ENCODE measurements at regions not wholly inside any gene's neighbourhood (a gene's known extent, or its start where the extent isn't known, plus 50 kb on each side); places are given as distances from the start of the nearest gene placed in this dataset.

- Histone ChIP-seq H3K9me1 (replicated peaks; ENCODE audit: control insufficient read depth, extremely low read depth, insufficient read depth, low read length) (no peaks in the 10 kb centered on the region), H3K4me1 (ENCODE audit: control insufficient read depth, extremely low read depth, insufficient read depth, low read length) (no peaks in the 10 kb centered on the region), H3K79me2 (ENCODE audit: control insufficient read depth, insufficient read depth, low read length) (no peaks in the 10 kb centered on the region), H3K4me2 (ENCODE audit: insufficient read depth, low read length) (no peak overlapping the region), H4K20me1 (replicated peaks; ENCODE audit: control insufficient read depth, extremely low read depth, insufficient read depth, low read length) (no peaks in the 10 kb centered on the region), H2AFZ (ENCODE audit: low read depth, low read length) (no peak overlapping the region), H3K9ac (replicated peaks; ENCODE audit: extremely low read depth, insufficient read depth, low read length) (no peak overlapping the region), H3K4me3 (replicated peaks in 1 of 3; ENCODE audit: insufficient read depth in 1 of 3, low read depth in 1 of 3, low read length in 3 of 3) (no peak overlapping the region), H3K27ac (ENCODE audit: insufficient read depth, low read depth, low read length) (no peak overlapping the region), H3K9me3 (replicated peaks; ENCODE audit: control insufficient read depth, insufficient read depth, low read length) (no peaks in the 10 kb centered on the region), H3K27me3 (ENCODE audit: control insufficient read depth in 2 of 2, insufficient read depth in 2 of 2, low read length in 2 of 2) (no peaks in the 10 kb centered on the region), H3K36me3 (ENCODE audit: control insufficient read depth in 2 of 2, extremely low read depth in 1 of 2, insufficient read depth in 2 of 2, low read length in 2 of 2) (no peaks in the 10 kb centered on the region)
- intact Hi-C loops (cut with micrococcal nuclease) (no loop called here), dilution Hi-C loops (cut with MboI; ENCODE audit: extremely low pct_ligation_motif_present, low sequenced_read_pairs) (no loop called here)
- no TSS peak for BruUV-seq (replicated peaks)
- ChIA-PET CTCF (no interaction called here), POLR2A (no interaction called here)
- no peak for TF ChIP-seq GATA2 (IDR thresholded peaks at IDR 0.05; ENCODE audit: insufficient read depth, insufficient read length, low read depth, low read length)
- no peak for TF ChIP-seq JUN (IDR thresholded peaks at IDR 0.05; ENCODE audit: borderline replicate concordance, insufficient read depth, insufficient read length, low read depth)
- no peak for TF ChIP-seq EZH2 (IDR thresholded peaks at IDR 0.05; ENCODE audit: borderline replicate concordance, low read depth, low read length, severe bottlenecking)
- no peak for TF ChIP-seq POLR2AphosphoS5 (IDR thresholded peaks at IDR 0.05; ENCODE audit: insufficient read depth, low read depth, low read length)
- DNase-seq (ENCODE audit: low read depth, low spot score) (no peak), FAIRE-seq (no peak)
Observed at GRCh38 chr16:52271088-52271750, 275.7 kb downstream of the TOX3 start.

DNA sequence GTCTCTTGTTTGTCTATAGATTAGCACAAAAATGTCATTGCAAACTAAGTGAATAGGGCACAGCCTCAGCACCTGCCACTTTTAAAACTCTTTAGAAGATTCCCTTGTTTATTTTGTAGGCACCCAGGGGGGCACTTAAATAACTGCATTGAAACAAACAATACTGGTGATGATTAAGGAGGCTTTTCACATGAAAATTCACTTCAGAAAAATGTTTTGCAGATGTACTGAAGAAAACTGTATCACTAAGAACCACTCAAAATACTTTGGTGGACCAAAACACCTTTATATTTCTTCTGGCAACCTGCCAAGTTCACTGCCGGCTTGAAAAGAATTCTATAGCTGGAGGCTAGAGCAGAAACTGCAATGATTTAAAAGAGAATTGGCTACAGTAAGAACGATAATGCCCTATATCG lies 281.5 kb downstream of the TOX3 start:
- H4K20me1 ChIP-seq (replicated peaks; ENCODE audit: control insufficient read depth, extremely low read depth, insufficient read depth, low read length) = no peaks in the 10 kb centered on the region
- H2AFZ ChIP-seq (ENCODE audit: low read depth, low read length) = no peak overlapping the region
- TF ChIP-seq EZH2 (IDR thresholded peaks at IDR 0.05; ENCODE audit: borderline replicate concordance, low read depth, low read length, severe bottlenecking) (no peak), MYC (IDR thresholded peaks at IDR 0.05; ENCODE audit: low read depth, low read length) (no peak), POLR2A (IDR thresholded peaks at IDR 0.05; ENCODE audit: low read depth, low read length) (no peak), FOS (IDR thresholded peaks at IDR 0.05; ENCODE audit: borderline replicate concordance, insufficient read depth, low read length) (no peak), MAX (IDR thresholded peaks at IDR 0.05; ENCODE audit: insufficient read depth, insufficient read length) (no peak), CTCF (IDR thresholded peaks at IDR 0.05; ENCODE audit: extremely low read depth in 1 of 2, insufficient read depth in 1 of 2, low read depth in 1 of 2, low read length in 2 of 2) (no peak), POLR2AphosphoS5 (IDR thresholded peaks at IDR 0.05; ENCODE audit: insufficient read depth, low read depth, low read length) (no peak), JUN (IDR thresholded peaks at IDR 0.05; ENCODE audit: borderline replicate concordance, insufficient read depth, insufficient read length, low read depth) (no peak), GATA2 (IDR thresholded peaks at IDR 0.05; ENCODE audit: insufficient read depth, insufficient read length, low read depth, low read length) (no peak)
- H3K4me3 ChIP-seq (replicated peaks in 1 of 3; ENCODE audit: insufficient read depth in 1 of 3, low read depth in 1 of 3, low read length in 3 of 3) = no peak overlapping the region
- no TSS peak for BruUV-seq (replicated peaks)
- ChIA-PET CTCF (no interaction called here), POLR2A (no interaction called here)
- H3K9ac ChIP-seq (replicated peaks; ENCODE audit: extremely low read depth, insufficient read depth, low read length) = no peak overlapping the region
- no peak overlapping the region for H3K27ac ChIP-seq (ENCODE audit: insufficient read depth, low read depth, low read length)
- no peaks in the 10 kb centered on the region for H3K36me3 ChIP-seq (ENCODE audit: control insufficient read depth in 2 of 2, extremely low read depth in 1 of 2, insufficient read depth in 2 of 2, low read length in 2 of 2)
- FAIRE-seq (no peak), DNase-seq (ENCODE audit: low read depth, low spot score) (no peak)
- H3K4me2 ChIP-seq (ENCODE audit: insufficient read depth, low read length) = no peak overlapping the region
- H3K79me2 ChIP-seq (ENCODE audit: control insufficient read depth, insufficient read depth, low read length) = no peaks in the 10 kb centered on the region
- H3K4me1 ChIP-seq (ENCODE audit: control insufficient read depth, extremely low read depth, insufficient read depth, low read length) = no peaks in the 10 kb centered on the region
- dilution Hi-C loops (cut with MboI; ENCODE audit: extremely low pct_ligation_motif_present, low sequenced_read_pairs) (no loop called here), intact Hi-C loops (cut with micrococcal nuclease) (no loop called here)
- H3K27me3 ChIP-seq (ENCODE audit: control insufficient read depth in 2 of 2, insufficient read depth in 2 of 2, low read length in 2 of 2) = no peaks in the 10 kb centered on the region
- peaks cover 4% of the 10 kb centered on the region for H3K9me3 ChIP-seq (replicated peaks; ENCODE audit: control insufficient read depth, insufficient read depth, low read length)
- H3K9me1 ChIP-seq (replicated peaks; ENCODE audit: control insufficient read depth, extremely low read depth, insufficient read depth, low read length) = no peaks in the 10 kb centered on the region

All from endothelial cell of umbilical vein (primary cell).